GM12878 (cell line): ENCODE measurements at regions not wholly inside any gene's neighbourhood (a gene's known extent, or its start where the extent isn't known, plus 50 kb on each side); places are given as distances from the start of the nearest gene placed in this dataset.

Experiments
- ATAC-seq: fragments of 200-7000 bp; cut with Tn5 transposase; 3 replicates; pipeline ENCODE4 v1.9.1; 2020; ENCODE audit warnings: mild to moderate bottlenecking, moderate library complexity
- BruUV-seq: library from RNA; stranded (reverse); fragments of 400-500 nt; replicated peaks from 2 replicates; lab custom pipeline; 2021; lab: Mats Ljungman, UMichigan
- CTCF ChIA-PET: fragments of 300-600 bp; sonication (Branson Sonifier 250); formaldehyde crosslinking; extraction: SDS; loops from one replicate; lab custom pipeline; 2021; ENCODE audit warnings: inconsistent platforms; lab: Yijun Ruan, JAX
- POLR2A ChIA-PET: fragments of 350-600 bp; formaldehyde crosslinking; extraction: SDS; loops from one replicate; lab custom pipeline; 2021; ENCODE audit warnings: inconsistent platforms; lab: Charles Lee
- RAD21 ChIA-PET: fragments of 300-600 bp; sonication (Branson Sonifier 250); formaldehyde crosslinking; loops from one replicate; lab custom pipeline; 2023; ENCODE audit warnings: antibody characterized with exemption; ENCODE audit not compliant: unreplicated experiment; lab: Charles Lee
- SMC1A ChIA-PET: fragments of 300-600 bp; sonication (Branson Sonifier 250); formaldehyde crosslinking; loops from one replicate; lab custom pipeline; 2023; ENCODE audit not compliant: unreplicated experiment, uncharacterized antibody; lab: Charles Lee
- DNase-seq: peaks from one replicate; pipeline ENCODE4 v3.0.0-alpha.2; 2011; ENCODE audit warnings: low read depth, low spot score
- FAIRE-seq: peaks from 3 replicates; lab custom pipeline; 2011; peaks lifted over from hg19 to GRCh38; lab: Jason Lieb, UNC
- H2AFZ ChIP-seq: 2 replicates; pipeline ENCODE4 v1.6.0; 2011; ENCODE audit warnings: low read depth, low read length, control low read depth; ENCODE audit not compliant: control insufficient read depth
- H3K27ac ChIP-seq: 2 replicates; pipeline ENCODE4 v1.5.1; 2011; ENCODE audit warnings: control low read depth; ENCODE audit not compliant: control insufficient read depth, insufficient read depth
- H3K27me3 ChIP-seq, 2 experiments: replicated peaks in 1 of 2; 2 replicates each; pipeline versions ENCODE4 v1.6.0 to v1.6.1; 2011; ENCODE audit warnings: low read length in 1 of 2; ENCODE audit not compliant: control insufficient read depth in 2 of 2, insufficient read depth in 2 of 2
- H3K36me3 ChIP-seq, 2 experiments: 2 replicates each; pipeline ENCODE4 v1.5.1; 2011; ENCODE audit warnings: low read length in 1 of 2; ENCODE audit not compliant: control insufficient read depth in 2 of 2, insufficient read depth in 2 of 2
- H3K4me1 ChIP-seq: 2 replicates; pipeline ENCODE4 v1.6.1; 2011; ENCODE audit warnings: mild to moderate bottlenecking, low read length, moderate library complexity, mixed read lengths; ENCODE audit not compliant: control insufficient read depth, insufficient read depth
- H3K4me2 ChIP-seq: 2 replicates; pipeline ENCODE4 v1.6.0; 2011; ENCODE audit warnings: control low read depth; ENCODE audit not compliant: control insufficient read depth, insufficient read depth
- H3K4me3 ChIP-seq: fragments of 200-600 bp; sonication (generic); 2 replicates; pipeline ENCODE4 v1.5.1; 2016
- H3K79me2 ChIP-seq: 2 replicates; pipeline ENCODE4 v1.6.0; 2011; ENCODE audit warnings: low read length; ENCODE audit not compliant: control insufficient read depth, insufficient read depth
- H3K9ac ChIP-seq: 2 replicates; pipeline ENCODE4 v1.8.0; 2011; ENCODE audit warnings: low read length, control low read depth, mixed read lengths; ENCODE audit not compliant: control insufficient read depth, insufficient read depth
- H3K9me3 ChIP-seq: replicated peaks from 3 replicates; pipeline ENCODE4 v1.5.1; 2011; ENCODE audit warnings: mild to moderate bottlenecking, low read length; ENCODE audit not compliant: control insufficient read depth, insufficient read depth
- H4K20me1 ChIP-seq: 2 replicates; pipeline ENCODE4 v1.6.0; 2011; ENCODE audit not compliant: control insufficient read depth, insufficient read depth
- BACH1 ChIP-seq: fragments of 450-650 bp; IDR thresholded peaks from 2 replicates; pipeline ENCODE4 v1.6.1; 2017; ENCODE audit warnings: mild to moderate bottlenecking, borderline replicate concordance
- BMI1 ChIP-seq: fragments of 450-650 bp; IDR thresholded peaks from 2 replicates; pipeline ENCODE4 v1.6.1; 2016; ENCODE audit warnings: mild to moderate bottlenecking, moderate library complexity, borderline replicate concordance
- CEBPB ChIP-seq, 2 experiments: fragments of 150-350 bp in 1 of 2; IDR thresholded peaks; 2 replicates each; pipeline ENCODE4 v1.6.1; 2012 to 2014; ENCODE audit warnings: low read depth in 2 of 2, low read length in 2 of 2, borderline replicate concordance in 1 of 2, inconsistent platforms in 1 of 2
- JUNB ChIP-seq: IDR thresholded peaks from 2 replicates; pipeline ENCODE4 v1.6.1; 2016; ENCODE audit warnings: antibody characterized with exemption, mild to moderate bottlenecking
- RAD21 ChIP-seq: IDR thresholded peaks from 2 replicates; pipeline ENCODE4 v1.6.1; 2011; ENCODE audit warnings: mild to moderate bottlenecking, low read depth, low read length, moderate library complexity; ENCODE audit not compliant: insufficient read depth
- SIN3A ChIP-seq: IDR thresholded peaks from 2 replicates; pipeline ENCODE4 v1.6.1; 2012; ENCODE audit warnings: low read depth, low read length, improper control_type of control experiment
- SMAD5 ChIP-seq: IDR thresholded peaks from 2 replicates; pipeline ENCODE4 v1.6.1; 2016; ENCODE audit warnings: antibody characterized with exemption, low read depth
- SP1 ChIP-seq: IDR thresholded peaks from one replicate; pipeline ENCODE4 v1.6.1; 2011; ENCODE audit warnings: low read depth, low read length
- WRNIP1 ChIP-seq: IDR thresholded peaks from 2 replicates; pipeline ENCODE4 v1.6.1; 2011; ENCODE audit warnings: low read depth, low read length, improper control_type of control experiment, borderline replicate concordance
- ZBTB40 ChIP-seq: fragments of 450-650 bp; IDR thresholded peaks from 2 replicates; pipeline ENCODE4 v1.6.1; 2016; ENCODE audit warnings: mild to moderate bottlenecking, moderate library complexity, borderline replicate concordance
- WGBS: methylation state at CpG from one replicate; pipeline ENCODE4 v1.1.6; 2016; ENCODE audit warnings: low lambda C conversion rate; ENCODE audit not compliant: insufficient replicate concordance, insufficient coverage; ENCODE audit errors: missing lambda C conversion rate; 5-methylcytosine and 5-hydroxymethylcytosine counted together
- in situ Hi-C: fragments of 300-500 bp; cut with MboI; formaldehyde crosslinking; loops from 9 replicates; pipeline ENCODE4 v1.14.3; 2018; ENCODE audit warnings: mixed read lengths
- intact Hi-C: fragments of 100-400 bp; cut with micrococcal nuclease; formaldehyde crosslinking; loops from one replicate; pipeline ENCODE4 v1.14.2; 2022; ENCODE audit not compliant: unreplicated experiment

- TF ChIP-seq JUNB (no peak), SIN3A (no peak), RAD21 (no peak), ZBTB40 (no peak), BMI1 (no peak), SMAD5 (no peak), CEBPB (IDR thresholded peaks at IDR 0.05; ENCODE audit: borderline replicate concordance in 1 of 2, low read depth in 2 of 2, low read length in 2 of 2) (no peak), BACH1 (no peak), WRNIP1 (no peak), SP1 (no peak)
- RAD21 ChIA-PET: no interaction called here
- ATAC-seq (no peak), DNase-seq (no peak), FAIRE-seq (no peak)
- H3K36me3 ChIP-seq: no peaks in the 10 kb centered on the region
- H3K4me2 ChIP-seq: no peak overlapping the region
- SMC1A ChIA-PET: no interaction called here
- no peak overlapping the region for H3K27ac ChIP-seq
- no peaks in the 10 kb centered on the region for H3K9me3 ChIP-seq
- POLR2A ChIA-PET: no interaction called here
- no peaks in the 10 kb centered on the region for H3K4me1 ChIP-seq
- H4K20me1 ChIP-seq: no peaks in the 10 kb centered on the region
- BruUV-seq: no TSS peak
- CTCF ChIA-PET: no interaction called here
- 7% methylated on average over 4 of the region's 4 CpGs for WGBS
- peak overlapping the region; percentile 4; the same call in 1 of the 2 replicates for H2AFZ ChIP-seq
- no peak overlapping the region for H3K9ac ChIP-seq
- no peaks in the 10 kb centered on the region for H3K79me2 ChIP-seq
- no peaks in the 10 kb centered on the region for H3K27me3 ChIP-seq
- no peak overlapping the region for H3K4me3 ChIP-seq
- in situ Hi-C loops (no loop called here), intact Hi-C loops (no loop called here)
Observed at GRCh38 chr6:113457198-113457597, 399.9 kb upstream of the MARCKS start.
